CD4-positive, alpha-beta T cell treated with Interleukin-17A for 4 hours (primary cell): ENCODE measurements at regions not wholly inside any gene's neighbourhood (a gene's known extent, or its start where the extent isn't known, plus 50 kb on each side); places are given as distances from the start of the nearest gene placed in this dataset.
A peak's percentile ranks its signal among the peaks of the same experiment; 100 is the strongest.
"Not testable (repeated sequence)": the region's sequence is repeated elsewhere in the genome, so short reads cannot be mapped to it uniquely, and the experiment has no call there.

Source experiments
- DNase-seq: peaks from one replicate; pipeline ENCODE4 v3.0.0-alpha.2; 2020; ENCODE audit warnings: mixed read lengths

GRCh38 chr5:15012061-15012460, 140.5 kb upstream of the ANKH start:
- DNase-seq, result no peak

DNA sequence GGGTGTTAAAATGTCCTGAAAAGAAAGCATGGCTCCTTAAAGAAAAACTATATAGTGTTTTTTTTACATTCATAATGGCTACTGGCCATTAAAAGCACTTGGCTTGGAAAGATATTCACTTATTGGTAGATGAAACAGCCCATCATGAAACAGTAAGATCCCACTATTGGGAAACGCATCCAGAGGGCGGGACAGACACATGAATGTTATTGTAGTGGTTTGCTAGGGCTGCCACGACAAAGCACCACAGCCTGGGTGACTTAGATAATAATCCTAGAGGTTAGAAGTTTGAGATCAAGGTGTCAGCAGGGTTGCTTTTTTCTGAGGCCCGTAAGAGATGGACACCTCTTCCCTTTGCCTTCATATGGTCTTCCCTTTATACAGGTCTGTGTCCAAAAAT, 139.4 kb upstream of the ANKH start:
- DNase-seq, result no peak

DNA sequence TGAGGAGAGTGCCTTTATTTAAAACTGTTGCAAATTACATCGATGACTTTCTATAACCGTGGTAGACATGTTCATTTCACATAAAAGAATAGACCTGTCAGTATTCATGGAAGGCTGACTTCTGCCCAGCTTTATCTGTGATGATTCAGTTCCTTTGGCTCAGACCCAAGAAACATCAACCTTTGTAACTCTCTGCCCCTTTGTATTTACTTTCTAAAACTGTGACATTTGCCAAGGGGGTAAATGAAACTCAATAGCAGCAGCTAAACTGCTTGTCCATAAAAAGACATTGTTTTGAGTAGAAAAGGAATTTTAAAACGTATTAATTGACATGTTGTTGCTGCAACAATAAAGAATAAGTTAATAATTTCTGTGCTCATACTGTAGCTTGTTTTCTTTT, 137.8 kb upstream of the ANKH start:
- DNase-seq, result no peak

DNA sequence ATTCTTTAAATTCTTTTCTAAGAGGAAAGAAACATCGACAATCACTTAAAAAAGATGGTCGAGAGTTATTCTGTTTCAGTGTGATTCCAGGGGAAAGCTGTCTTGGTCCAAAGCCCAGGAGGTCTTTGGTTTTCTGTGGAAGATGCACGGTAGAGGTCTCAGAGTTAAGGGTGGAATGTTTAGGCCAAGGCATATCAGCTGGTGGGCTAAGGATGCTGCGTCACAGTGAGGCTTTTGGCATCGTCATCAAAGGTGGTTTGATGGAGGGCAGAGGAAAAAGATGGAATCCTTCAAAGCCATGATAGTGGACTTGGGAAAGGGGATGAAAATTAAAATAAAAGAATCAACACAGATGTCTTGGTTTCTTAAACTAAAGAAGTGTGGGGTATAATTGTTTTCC, 137.3 kb upstream of the ANKH start:
- no peak for DNase-seq

DNA sequence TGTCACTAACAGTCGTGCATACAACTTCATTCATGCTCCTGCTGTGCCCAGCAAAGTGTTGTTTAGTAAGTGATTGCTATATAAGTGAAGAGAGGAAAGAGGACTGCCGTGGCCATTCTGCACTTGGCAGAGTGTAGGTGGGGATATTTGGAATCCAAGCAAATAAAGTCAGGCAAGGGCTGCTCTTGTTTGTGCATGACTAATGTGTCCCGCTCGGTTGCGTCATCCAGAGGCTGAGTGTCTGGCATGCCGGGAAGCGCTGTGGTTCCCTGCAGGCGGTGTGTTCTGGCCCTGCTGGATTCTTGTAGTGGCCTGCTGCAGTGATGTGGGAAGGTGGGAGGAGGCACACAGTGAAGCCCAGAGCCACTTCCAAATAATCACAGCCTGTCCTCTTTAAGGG, 136.9 kb upstream of the ANKH start:
- DNase-seq, result no peak

DNA sequence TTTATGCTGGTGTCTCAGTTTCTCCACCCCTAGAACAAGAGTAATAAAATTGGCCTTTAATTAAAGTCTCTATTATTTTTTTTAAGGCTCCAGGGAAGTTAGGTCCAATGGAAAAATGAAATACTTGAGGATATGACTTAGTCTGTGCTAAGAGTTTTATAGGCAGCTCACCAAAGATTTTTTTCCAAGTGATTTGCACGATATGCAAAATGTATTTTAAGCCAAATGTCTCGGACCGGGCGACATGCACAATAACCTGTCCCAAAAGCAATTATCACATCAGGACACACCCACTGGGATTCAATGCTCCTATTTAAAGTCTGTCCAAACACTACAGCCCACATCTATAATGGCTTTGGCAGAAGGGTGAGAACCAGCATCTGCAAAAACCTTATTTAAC, 136.1 kb upstream of the ANKH start:
- no peak for DNase-seq

DNA sequence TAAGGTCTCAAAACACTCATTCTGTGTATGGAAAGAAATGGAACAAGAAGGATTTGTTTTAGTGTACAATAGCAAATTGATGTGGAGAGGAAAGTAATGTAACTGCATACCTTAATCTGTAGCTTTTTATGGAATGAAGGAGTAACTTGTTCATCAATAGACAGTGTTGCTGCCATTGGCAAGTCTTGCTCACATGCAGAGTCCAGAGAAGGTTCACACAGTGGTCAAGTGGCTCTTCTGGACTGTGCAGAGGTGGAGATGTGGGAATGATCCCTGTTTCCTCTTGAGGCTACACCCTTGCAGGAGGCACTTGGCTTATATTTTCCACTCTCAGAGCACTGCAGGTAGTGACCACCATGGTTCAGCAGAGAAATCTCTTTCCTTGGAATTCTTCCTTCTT, 132.9 kb upstream of the ANKH start:
- no peak for DNase-seq

DNA sequence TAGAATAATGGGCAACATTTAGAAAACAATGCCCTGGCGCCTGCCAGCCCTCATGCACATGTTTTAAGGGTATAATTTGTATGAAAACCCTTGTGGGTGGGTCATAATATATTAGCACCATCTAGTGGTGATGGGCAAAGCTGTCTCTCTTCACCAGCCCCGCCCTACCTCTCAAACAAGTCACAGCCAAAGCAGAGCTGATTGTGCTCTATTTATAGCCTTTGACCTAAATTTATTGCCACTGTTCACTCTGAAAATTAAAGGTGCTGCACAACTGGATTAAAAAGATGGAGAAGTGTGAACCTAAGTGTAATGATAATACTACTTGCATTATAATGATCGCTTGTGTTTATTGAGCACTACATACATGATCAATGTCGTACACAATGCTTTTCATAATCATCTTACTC, 131.9 kb upstream of the ANKH start:
- DNase-seq, result peak; percentile 67

GRCh38 chr5:15002791-15003190, 131.2 kb upstream of the ANKH start:
- no peak for DNase-seq

DNA sequence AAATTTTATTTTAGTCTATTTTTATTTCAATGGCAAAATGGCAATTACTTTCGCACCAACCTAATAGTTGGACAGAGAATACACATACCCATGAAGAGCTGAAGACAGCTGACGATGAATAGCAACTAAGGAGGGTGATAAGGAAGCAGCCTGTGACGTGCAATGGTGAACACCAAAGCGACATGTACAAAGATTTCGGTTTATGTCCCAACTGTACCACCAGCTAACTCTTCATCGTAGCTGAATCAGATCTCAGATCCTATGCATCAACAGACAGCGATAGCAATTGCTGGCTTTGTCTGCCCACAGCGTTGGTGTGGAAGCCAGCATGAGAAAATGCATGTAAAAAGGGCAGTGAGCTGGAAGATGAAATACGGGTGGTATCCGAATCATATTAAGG, 130.6 kb upstream of the ANKH start:
- no peak for DNase-seq

DNA sequence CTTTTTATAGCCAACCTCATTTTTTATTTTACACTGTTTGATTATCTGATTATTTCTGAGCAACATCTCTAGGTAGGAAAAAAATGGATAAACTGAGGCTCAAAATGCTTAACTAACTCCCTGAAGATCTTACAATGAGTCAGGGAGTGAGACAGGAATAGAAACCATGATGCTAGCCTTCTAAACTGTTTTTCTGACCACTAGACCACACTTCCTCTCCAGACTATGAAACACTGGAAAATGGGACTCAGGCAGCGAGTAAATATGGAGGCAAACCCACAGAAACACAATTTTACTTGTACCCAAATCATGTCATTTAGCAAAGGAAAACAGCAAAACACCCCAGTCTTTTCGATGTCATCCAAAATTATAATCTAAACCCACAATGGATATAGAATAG, 129.9 kb upstream of the ANKH start:
- no peak for DNase-seq

DNA sequence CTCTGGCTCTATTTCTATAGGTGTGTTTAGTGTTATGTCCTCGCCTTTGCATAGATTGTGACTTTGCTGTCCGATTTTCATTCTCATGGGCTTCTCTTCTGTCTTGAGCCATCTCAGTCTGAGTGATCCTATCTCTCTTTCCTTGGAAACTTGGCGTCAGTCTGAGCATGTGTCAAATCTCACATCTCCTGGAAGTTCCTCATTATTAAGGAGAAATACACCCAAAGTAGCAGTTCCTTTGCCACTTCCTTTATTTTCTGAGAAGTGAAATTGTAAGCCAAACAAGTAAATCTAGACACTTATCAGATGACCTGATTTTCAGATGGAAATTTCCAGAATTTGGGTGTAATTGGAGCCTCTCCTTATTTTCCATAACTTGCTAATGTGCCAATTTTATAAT, 126.9 kb upstream of the ANKH start:
- no peak for DNase-seq

- no peak for DNase-seq
Observed at GRCh38 chr5:14996997-14997396, 125.4 kb upstream of the ANKH start.

GRCh38 chr5:14995229-14995628, 123.7 kb upstream of the ANKH start:
- no peak for DNase-seq

GRCh38 chr5:14993459-14994133, 122.0 kb upstream of the ANKH start:
- DNase-seq, result not testable (repeated sequence)

GRCh38 chr5:14992751-14993458, 121.3 kb upstream of the ANKH start:
- peak; percentile 71 for DNase-seq

GRCh38 chr5:14988223-14988622, 116.6 kb upstream of the ANKH start:
- no peak for DNase-seq

DNA sequence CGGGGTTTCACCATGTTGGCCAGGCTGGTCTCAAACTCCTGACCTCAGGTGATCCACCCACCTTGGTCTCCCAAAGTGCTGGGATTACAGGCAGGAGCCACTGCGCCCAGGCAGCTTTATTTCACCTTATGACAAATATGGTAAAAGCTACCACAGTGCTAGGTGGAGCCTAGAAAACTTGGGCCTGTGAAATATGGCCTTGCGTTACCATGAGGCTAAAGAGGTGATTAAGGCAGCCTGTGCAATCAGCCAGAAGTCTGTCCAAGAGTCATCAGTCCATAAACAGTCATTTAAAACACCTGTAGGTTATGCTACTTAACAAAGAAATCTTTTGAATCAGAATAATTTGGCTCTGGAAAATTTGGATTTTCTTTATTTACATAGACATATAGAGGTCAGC, 114.8 kb upstream of the ANKH start:
- no peak for DNase-seq

DNA sequence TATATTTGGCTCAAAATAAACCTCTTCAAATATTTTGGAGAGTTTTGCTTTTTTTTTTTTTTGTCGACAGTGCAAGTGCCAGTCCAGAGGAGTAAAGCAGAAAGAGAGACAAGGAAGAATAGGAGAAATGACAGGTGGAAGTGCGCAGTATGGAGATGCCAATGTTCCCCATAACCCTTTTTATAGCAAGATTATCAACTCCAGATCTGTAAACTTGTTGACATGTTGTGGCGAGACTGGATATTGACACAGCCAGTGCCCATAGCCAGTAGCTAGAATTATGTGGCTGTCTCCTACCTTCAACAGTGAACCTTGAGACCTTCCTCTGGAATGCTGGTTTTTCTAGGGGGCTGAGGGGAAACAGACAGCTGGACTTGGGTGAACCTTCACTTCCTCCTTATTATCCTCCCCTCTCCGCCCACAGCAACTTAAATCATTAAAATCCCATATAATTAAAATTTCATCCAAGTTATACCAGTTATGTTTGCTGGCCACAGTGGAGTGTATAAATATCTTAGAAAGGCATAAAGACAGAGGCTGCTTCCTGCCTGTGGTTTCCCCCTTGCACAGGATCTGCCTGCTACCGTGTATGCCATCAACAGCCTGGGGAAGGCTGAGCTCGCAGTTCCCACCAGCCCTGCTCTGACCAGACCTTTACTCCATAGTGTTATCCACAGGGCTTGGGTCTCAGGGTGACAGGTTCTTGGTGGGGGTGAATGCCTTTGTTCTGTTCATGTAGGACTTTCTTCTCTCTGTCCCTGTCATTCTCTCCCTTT, 112.3 kb upstream of the ANKH start:
- peak; percentile 61 for DNase-seq

- no peak for DNase-seq
Observed at GRCh38 chr5:14980698-14981097, 109.1 kb upstream of the ANKH start.

DNA sequence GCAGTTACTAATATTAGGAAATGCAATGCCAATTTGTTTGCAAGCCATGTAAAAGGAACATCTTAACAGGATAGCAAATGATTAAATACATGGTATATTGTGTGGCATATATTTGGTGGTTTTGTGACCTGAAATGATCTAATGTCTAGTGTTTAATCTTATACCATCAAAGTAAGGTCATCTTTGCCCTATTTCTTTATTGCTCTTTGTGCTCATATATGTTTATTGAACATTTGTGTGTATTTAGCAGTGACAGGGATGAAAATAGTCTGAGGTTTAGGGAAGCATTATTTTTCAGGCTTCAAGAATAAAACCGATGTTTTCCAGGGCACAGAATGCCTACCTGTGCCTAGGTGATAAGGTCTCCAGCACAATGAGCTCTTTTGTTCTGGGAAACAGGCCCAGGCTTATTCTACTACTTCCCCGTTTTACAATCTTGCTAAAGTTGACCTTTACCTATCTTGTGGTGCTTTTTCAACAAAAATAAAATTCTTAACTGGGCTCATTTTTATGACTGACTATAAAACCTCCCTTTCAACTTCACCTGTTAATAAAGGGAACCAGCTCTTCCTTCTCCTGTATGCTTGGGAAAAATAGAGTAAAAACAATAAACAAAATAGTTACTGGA, 105.6 kb upstream of the ANKH start:
- DNase-seq, result no peak

DNA sequence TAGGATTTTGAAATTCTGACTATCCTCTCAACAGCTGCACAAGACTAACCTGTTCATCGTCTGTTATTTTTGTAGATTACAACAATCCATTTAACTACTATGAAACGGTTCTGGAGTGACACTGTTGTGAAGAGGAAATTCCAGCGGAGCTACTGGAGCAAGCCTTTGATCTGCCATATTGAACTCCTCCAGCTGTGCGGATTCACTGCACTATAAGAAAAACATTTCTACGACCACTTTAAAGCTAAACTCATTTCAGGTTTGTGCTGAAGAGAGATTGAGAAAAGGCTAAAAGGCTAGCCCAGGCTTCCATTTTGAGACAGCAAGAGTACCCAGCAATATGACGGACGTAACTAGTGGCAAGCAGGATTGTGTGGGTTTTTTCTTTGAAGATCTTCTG, 104.9 kb upstream of the ANKH start:
- DNase-seq, result no peak

DNA sequence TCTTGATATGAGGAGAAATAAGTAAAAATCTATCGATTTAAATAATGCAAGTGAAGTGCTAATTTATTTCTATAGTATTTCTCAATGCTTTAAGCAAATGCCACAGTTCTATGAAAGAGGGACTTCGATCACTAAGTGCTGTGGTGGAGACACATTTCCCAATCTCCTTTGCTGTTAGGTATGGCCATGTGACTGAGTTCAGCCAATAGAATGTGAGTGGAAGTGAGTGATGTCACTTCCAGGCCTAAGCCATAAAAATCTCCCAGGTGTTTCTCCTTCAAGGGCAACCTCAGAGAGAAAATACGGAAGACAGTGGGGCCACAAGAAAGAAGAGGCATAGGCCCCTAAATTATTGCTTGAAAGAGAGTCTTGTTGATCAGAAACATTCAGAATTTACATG, 100.3 kb upstream of the ANKH start:
- no peak for DNase-seq

DNA sequence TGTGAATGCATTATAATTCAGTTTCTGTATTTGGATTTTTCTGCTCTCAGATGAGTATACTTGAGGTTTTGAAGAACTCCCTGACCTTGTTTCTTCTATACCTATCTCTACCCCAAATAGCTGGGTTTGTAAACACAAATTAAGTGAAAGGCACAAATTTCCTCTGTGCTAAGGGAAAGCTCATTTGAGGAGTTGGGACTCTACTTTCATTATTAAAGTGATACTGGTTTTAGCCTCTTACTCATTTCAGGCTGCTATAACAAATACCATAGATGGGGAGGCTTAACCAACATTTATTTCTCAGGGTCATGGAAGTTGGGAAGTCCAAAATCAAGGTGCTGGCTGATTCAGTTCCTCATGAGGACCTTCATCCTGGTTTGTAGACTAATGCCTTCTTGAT, 97.2 kb upstream of the ANKH start:
- DNase-seq, result no peak
